ENCODE measurements at regions not wholly inside any gene's neighbourhood (a gene's known extent, or its start where the extent isn't known, plus 50 kb on each side); places are given as distances from the start of the nearest gene placed in this dataset.

- TF ChIP-seq POLR2A (IDR thresholded peaks at IDR 0.05), result no peak
- peak in 1 of 2 donors; percentile 16 for TF ChIP-seq POLR2AphosphoS5 (IDR thresholded peaks at IDR 0.05; ENCODE audit: insufficient read depth in 1 of 2, low read depth in 1 of 2)
- no peak for TF ChIP-seq CTCF (IDR thresholded peaks at IDR 0.05)
Measured at GRCh38 chr12:91988086-91988923, 157.3 kb downstream of the BTG1 start.

GRCh38 chr12:91986084-91986483 is 159.6 kb downstream of the BTG1 start:
- no peaks in the 10 kb centered on the region for H3K4me1 ChIP-seq
- H3K27ac ChIP-seq, result no peak overlapping the region
- H3K4me3 ChIP-seq, result no peak overlapping the region
- no peaks in the 10 kb centered on the region for H3K27me3 ChIP-seq
- intact Hi-C loops (cut with DNase I), result no loop called here
- TF ChIP-seq POLR2AphosphoS5 (IDR thresholded peaks at IDR 0.05; ENCODE audit: insufficient read depth in 1 of 2, low read depth in 1 of 2) (no peak), POLR2A (IDR thresholded peaks at IDR 0.05) (no peak), CTCF (IDR thresholded peaks at IDR 0.05) (no peak)
- H3K9me3 ChIP-seq, result no peaks in the 10 kb centered on the region
- H3K36me3 ChIP-seq, result no peaks in the 10 kb centered on the region
- no peak for DNase-seq (ENCODE audit: extremely low spot score in 2 of 2)

More at GRCh38 chr12:91988086-91988923, 157.3 kb downstream of the BTG1 start:
- Histone ChIP-seq H3K4me3 (no peak overlapping the region), H3K4me1 (no peaks in the 10 kb centered on the region), H3K36me3 (no peaks in the 10 kb centered on the region), H3K27ac (no peak overlapping the region), H3K27me3 (no peaks in the 10 kb centered on the region), H3K9me3 (no peaks in the 10 kb centered on the region)
- DNase-seq (ENCODE audit: extremely low spot score in 2 of 2), result no peak
- intact Hi-C loops (cut with DNase I), result no loop called here

DNA sequence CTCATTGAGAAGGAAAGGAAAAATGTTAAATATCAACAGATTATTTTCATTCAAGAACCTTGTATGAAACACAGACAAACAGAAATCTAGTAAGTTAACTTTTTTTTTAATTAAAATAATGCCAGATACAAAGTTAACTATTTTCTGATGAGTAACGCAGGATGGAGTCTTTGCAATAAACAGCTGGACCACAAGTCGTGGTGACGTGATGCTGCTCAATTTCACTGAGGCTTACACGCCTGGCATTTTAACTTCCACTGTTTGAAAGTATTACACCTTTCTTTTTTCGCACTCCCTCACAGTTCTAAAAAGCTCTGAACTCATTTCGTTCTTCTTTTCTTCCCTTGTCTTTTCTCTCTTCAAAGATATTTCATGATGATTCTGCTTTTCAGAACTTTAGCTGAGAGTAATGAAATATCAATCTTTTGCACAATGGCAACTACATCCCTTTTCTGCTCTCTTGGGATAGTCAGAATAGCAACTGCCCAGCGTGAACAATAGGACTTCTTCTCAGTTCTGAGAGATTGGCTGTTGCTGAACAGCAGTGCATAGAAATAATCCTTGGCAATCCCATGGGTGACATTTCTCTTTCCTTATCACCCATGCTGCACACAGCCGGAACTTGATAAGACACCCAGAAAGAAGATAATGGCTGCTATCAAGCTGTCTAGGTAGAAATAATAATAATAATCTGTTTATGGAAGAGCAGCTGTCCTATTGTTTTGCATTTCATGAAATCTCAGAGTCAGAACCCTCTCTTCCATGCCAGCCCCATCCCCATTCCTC is 160.5 kb downstream of the BTG1 start:
- DNase-seq (ENCODE audit: extremely low spot score in 2 of 2), result no peak
- no peak overlapping the region for H3K4me3 ChIP-seq
- H3K9me3 ChIP-seq, result no peaks in the 10 kb centered on the region
- intact Hi-C loops (cut with DNase I), result no loop called here
- no peaks in the 10 kb centered on the region for H3K27me3 ChIP-seq
- H3K4me1 ChIP-seq, result no peaks in the 10 kb centered on the region
- no peak overlapping the region for H3K27ac ChIP-seq
- TF ChIP-seq POLR2AphosphoS5 (IDR thresholded peaks at IDR 0.05; ENCODE audit: insufficient read depth in 1 of 2, low read depth in 1 of 2) (no peak), CTCF (IDR thresholded peaks at IDR 0.05) (no peak), POLR2A (IDR thresholded peaks at IDR 0.05) (no peak)
- H3K36me3 ChIP-seq, result no peaks in the 10 kb centered on the region

DNA sequence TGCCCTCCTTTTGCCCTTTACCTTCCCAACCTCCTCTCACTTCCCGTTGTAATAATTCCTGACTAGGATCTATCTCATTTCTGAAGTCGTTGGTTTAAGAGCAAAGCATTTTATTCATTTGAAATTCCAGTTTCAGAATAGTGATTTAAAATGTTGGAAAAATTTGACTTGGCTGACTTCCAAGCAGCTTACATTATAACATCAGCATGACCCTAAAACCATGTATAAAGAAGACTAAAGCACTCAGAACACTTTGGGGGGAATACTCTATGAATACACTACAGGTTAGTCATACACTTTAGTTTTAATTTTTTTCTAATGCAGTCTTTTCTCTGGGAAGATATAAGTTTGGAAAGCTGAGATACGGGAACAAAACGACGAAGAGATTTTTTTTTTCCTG is 161.1 kb downstream of the BTG1 start:
- TF ChIP-seq CTCF (IDR thresholded peaks at IDR 0.05), result no peak
- TF ChIP-seq POLR2A (IDR thresholded peaks at IDR 0.05), result no peak
- TF ChIP-seq POLR2AphosphoS5 (IDR thresholded peaks at IDR 0.05; ENCODE audit: insufficient read depth in 1 of 2, low read depth in 1 of 2), result no peak
- intact Hi-C loops (cut with DNase I), result no loop called here
- H3K4me1 ChIP-seq, result no peaks in the 10 kb centered on the region
- no peak overlapping the region for H3K4me3 ChIP-seq
- no peak overlapping the region for H3K27ac ChIP-seq
- DNase-seq (ENCODE audit: extremely low spot score in 2 of 2), result no peak
- H3K36me3 ChIP-seq, result no peaks in the 10 kb centered on the region
- no peaks in the 10 kb centered on the region for H3K9me3 ChIP-seq
- H3K27me3 ChIP-seq, result no peaks in the 10 kb centered on the region
